22Rv1 (cell line): ENCODE measurements at regions not wholly inside any gene's neighbourhood (a gene's known extent, or its start where the extent isn't known, plus 50 kb on each side); places are given as distances from the start of the nearest gene placed in this dataset.

Experiments
- ZFX ChIP-seq: fragments of 450-650 bp; IDR thresholded peaks from 2 replicates; pipeline ENCODE4 v1.6.1; 2017; ENCODE audit warnings: antibody characterized with exemption, borderline replicate concordance
- TF ChIP-seq, protein P1 (sequence below): fragments of 450-650 bp; IDR thresholded peaks from 2 replicates; pipeline ENCODE4 v1.5.1; 2017; ENCODE audit warnings: mild to moderate bottlenecking

DNA sequence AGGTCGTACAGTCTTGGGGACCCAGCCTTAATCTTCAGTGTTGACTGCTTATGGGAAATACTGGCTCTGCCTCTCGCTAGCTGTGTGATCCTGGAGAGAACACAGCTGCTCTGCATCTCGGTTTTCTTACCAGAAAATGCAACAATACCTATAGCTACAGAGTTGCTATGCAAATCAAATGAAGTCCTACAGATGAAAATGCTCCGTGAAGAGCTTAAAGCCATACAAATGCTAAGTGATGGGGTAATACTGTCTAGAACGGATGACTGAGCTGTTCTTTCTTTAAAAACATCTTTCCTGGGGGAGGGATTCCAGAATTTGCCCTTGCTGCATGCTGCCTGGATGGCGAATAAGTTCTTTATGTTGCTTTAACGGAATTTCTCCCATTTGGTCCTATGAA, 132.0 kb downstream of the ZBTB18 start:
- TF ChIP-seq, protein P1, sequence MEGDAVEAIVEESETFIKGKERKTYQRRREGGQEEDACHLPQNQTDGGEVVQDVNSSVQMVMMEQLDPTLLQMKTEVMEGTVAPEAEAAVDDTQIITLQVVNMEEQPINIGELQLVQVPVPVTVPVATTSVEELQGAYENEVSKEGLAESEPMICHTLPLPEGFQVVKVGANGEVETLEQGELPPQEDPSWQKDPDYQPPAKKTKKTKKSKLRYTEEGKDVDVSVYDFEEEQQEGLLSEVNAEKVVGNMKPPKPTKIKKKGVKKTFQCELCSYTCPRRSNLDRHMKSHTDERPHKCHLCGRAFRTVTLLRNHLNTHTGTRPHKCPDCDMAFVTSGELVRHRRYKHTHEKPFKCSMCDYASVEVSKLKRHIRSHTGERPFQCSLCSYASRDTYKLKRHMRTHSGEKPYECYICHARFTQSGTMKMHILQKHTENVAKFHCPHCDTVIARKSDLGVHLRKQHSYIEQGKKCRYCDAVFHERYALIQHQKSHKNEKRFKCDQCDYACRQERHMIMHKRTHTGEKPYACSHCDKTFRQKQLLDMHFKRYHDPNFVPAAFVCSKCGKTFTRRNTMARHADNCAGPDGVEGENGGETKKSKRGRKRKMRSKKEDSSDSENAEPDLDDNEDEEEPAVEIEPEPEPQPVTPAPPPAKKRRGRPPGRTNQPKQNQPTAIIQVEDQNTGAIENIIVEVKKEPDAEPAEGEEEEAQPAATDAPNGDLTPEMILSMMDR = no peak
- no peak for TF ChIP-seq ZFX
